Upper lobe of left lung (tissue), 6 donors: ENCODE measurements at regions not wholly inside any gene's neighbourhood (a gene's known extent, or its start where the extent isn't known, plus 50 kb on each side); places are given as distances from the start of the nearest gene placed in this dataset.

Source experiments
- ATAC-seq, 2 donors: fragments of 200-7000 bp; cut with Tn5 transposase; one replicate each; pipeline ENCODE4 v1.9.1; 2022; ENCODE audit warnings: mild to moderate bottlenecking in 2 of 2, moderate library complexity in 2 of 2; ENCODE audit not compliant: low FRiP score in 2 of 2
- DNase-seq, 2 donors: peaks; one replicate each; pipeline ENCODE4 v3.0.0-alpha.2; 2019 to 2020
- H3K27ac ChIP-seq, 4 donors: fragments of 200-600 bp; sonication (generic); one replicate each; pipeline ENCODE4 v1.5.1; 2016 to 2019
- H3K27me3 ChIP-seq, 4 donors: fragments of 200-600 bp; sonication (generic); one replicate each; pipeline ENCODE4 v1.5.1; 2017 to 2019
- H3K36me3 ChIP-seq, 4 donors: fragments of 200-600 bp; sonication (generic); one replicate each; pipeline ENCODE4 v1.5.1; 2016 to 2019
- H3K4me1 ChIP-seq, 4 donors: fragments of 200-600 bp; sonication (generic); one replicate each; pipeline ENCODE4 v1.5.1; 2018 to 2019
- H3K4me3 ChIP-seq, 4 donors: fragments of 200-600 bp; sonication (generic); one replicate each; pipeline ENCODE4 v1.5.1; 2017 to 2019; ENCODE audit warnings: mild to moderate bottlenecking in 2 of 4, moderate library complexity in 1 of 4
- H3K9me3 ChIP-seq, 4 donors: fragments of 200-600 bp; sonication (generic); one replicate each; pipeline ENCODE4 v1.5.1; 2018 to 2019
- CTCF ChIP-seq, 6 experiments: fragments of 450-650 bp in 4 of 6; fragments of 200-600 bp in 2 of 6; sonication (generic) in 2 of 6; IDR thresholded peaks; one replicate each; pipeline ENCODE4 v1.5.1; 2016 to 2019; ENCODE audit warnings: antibody characterized with exemption in 6 of 6
- EP300 ChIP-seq, 4 donors: sonication (generic); formaldehyde crosslinking; IDR thresholded peaks; one replicate each; pipeline ENCODE4 v1.5.1; 2017; ENCODE audit warnings: antibody characterized with exemption in 4 of 4, control low read depth in 2 of 4
- POLR2A ChIP-seq, 4 donors: fragments of 450-650 bp; IDR thresholded peaks; one replicate each; pipeline ENCODE4 v1.5.1; 2016 to 2017; ENCODE audit warnings: antibody characterized with exemption in 4 of 4, mild to moderate bottlenecking in 2 of 4
- POLR2AphosphoS5 ChIP-seq, 2 donors: sonication (generic); formaldehyde crosslinking; IDR thresholded peaks; one replicate each; pipeline ENCODE4 v1.5.1; 2017; ENCODE audit warnings: antibody characterized with exemption in 2 of 2
- WGBS, 2 donors: methylation state at CpG; one replicate each; pipeline ENCODE4 v1.1.5; 2017 to 2018; 5-methylcytosine and 5-hydroxymethylcytosine counted together
- donor health status: DM: no; HTN: no; CAD: no; lungs with moderate emphysema.
- donor health status: DM: no; HTN: yes; CAD: no; lungs with severe emphysema.

DNA sequence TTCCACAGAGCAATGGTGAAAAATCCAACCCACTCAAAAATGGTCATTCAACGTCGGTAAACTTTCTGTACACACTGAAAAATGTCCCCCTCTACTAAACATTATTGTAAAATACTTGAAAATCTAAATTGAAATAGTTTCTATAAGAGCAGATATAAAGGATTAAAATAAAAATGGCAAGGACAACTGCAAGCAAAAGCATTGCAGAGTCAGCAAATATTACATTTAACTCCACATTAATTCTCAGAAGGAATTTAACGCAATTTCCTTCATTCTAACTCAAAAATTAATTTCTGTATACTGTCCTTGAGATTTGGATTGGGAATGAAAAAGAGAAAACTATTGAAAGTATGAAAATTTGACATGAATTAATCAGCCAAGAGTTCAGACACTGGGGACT lies 64.4 kb upstream of the SSBP2 start:
- no peak overlapping the region for H3K4me3 ChIP-seq
- ATAC-seq = no peak
- H3K27me3 ChIP-seq = no peaks in the 10 kb centered on the region
- no peak overlapping the region for H3K27ac ChIP-seq
- 84 to 93% methylated on average over 3 of the region's 3 CpGs for WGBS, 2 donors
- H3K36me3 ChIP-seq = no peaks in the 10 kb centered on the region
- no peak for DNase-seq
- H3K9me3 ChIP-seq = no peaks in the 10 kb centered on the region
- peaks cover 0 to 3% (median 0%) of the 10 kb centered on the region in 4 donors for H3K4me1 ChIP-seq
- TF ChIP-seq CTCF (IDR thresholded peaks at IDR 0.05) = no peak
- TF ChIP-seq POLR2AphosphoS5 (IDR thresholded peaks at IDR 0.05) = no peak
- no peak for TF ChIP-seq POLR2A (IDR thresholded peaks at IDR 0.05)
- no peak for TF ChIP-seq EP300 (IDR thresholded peaks at IDR 0.05)

DNA sequence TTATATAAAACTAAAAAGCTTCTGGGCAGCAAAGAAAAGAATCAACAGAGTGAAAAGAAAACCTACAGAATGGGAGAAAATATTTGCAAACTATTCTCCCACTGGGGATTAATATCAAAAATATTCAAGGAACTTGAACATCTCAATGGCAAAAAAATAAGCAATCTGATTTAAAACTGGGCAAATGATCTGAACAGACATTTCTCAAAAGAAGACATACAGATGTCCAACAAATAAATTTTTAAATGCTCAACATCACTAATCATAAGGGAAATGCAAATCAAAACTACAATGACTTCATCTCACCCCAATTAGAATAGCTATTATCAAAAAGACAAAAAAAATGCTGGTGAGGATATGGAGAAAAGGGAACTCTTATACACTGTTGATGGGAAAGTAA lies 57.2 kb upstream of the SSBP2 start:
- Histone ChIP-seq H3K27ac (no peak overlapping the region), H3K36me3 (no peaks in the 10 kb centered on the region), H3K4me3 (no peak overlapping the region), H3K27me3 (no peaks in the 10 kb centered on the region), H3K9me3 (no peaks in the 10 kb centered on the region), H3K4me1 (no peaks in the 10 kb centered on the region)
- TF ChIP-seq POLR2A (IDR thresholded peaks at IDR 0.05) (no peak), POLR2AphosphoS5 (IDR thresholded peaks at IDR 0.05) (no peak), EP300 (IDR thresholded peaks at IDR 0.05) (no peak), CTCF (IDR thresholded peaks at IDR 0.05) (no peak)
- ATAC-seq (no peak), DNase-seq (no peak)

DNA sequence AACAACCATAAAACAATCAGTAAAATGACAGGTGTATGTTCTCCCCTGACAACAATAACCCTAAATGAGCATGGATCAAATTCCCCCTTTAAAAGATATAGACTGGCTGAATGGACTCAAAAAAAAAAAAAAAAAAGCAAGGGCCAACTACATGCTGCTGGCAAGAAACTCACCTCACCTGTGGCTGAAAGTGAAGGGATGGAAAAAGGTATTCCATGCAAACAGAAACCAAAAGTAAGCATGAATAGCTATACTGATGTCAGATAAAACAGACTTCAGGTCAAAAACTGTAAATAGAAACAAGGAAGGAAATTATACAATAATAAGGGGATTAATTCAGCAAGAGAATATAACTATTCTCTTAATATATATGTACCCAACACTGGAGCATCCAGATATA lies 54.2 kb upstream of the SSBP2 start:
- H3K9me3 ChIP-seq = no peaks in the 10 kb centered on the region
- no peaks in the 10 kb centered on the region for H3K27me3 ChIP-seq
- no peaks in the 10 kb centered on the region for H3K36me3 ChIP-seq
- no peaks in the 10 kb centered on the region for H3K4me1 ChIP-seq
- TF ChIP-seq POLR2A (IDR thresholded peaks at IDR 0.05) (no peak), EP300 (IDR thresholded peaks at IDR 0.05) (no peak), POLR2AphosphoS5 (IDR thresholded peaks at IDR 0.05) (no peak), CTCF (IDR thresholded peaks at IDR 0.05) (no peak)
- DNase-seq (no peak), ATAC-seq (no peak)
- H3K4me3 ChIP-seq = no peak overlapping the region
- no peak overlapping the region for H3K27ac ChIP-seq

DNA sequence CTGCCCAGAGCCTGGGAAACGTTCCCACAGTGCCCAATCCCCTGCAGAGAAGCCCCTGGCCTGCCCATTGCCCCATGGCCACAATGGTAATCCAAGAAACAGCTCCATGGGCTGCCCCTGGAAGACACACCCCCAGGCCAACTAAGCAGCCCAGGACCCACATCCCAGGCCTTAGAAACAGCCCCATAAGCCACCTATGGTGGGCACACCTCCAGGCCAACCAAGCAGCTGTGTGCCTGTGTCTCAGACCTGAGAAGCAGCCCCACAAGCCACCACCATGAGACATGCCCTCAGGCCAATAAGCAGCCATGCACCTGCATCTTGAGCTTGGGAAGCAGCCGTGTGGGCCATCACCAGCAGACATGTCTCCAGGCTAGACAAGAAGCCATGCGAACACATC lies 52.9 kb upstream of the SSBP2 start:
- H3K9me3 ChIP-seq = no peaks in the 10 kb centered on the region
- no peaks in the 10 kb centered on the region for H3K36me3 ChIP-seq
- TF ChIP-seq POLR2AphosphoS5 (IDR thresholded peaks at IDR 0.05) (no peak), EP300 (IDR thresholded peaks at IDR 0.05) (no peak), CTCF (IDR thresholded peaks at IDR 0.05) (no peak), POLR2A (IDR thresholded peaks at IDR 0.05) (no peak)
- no peak overlapping the region for H3K27ac ChIP-seq
- H3K4me3 ChIP-seq = no peak overlapping the region
- WGBS, 2 donors = 90 to 100% methylated on average over 1 to 2 of the region's 3 CpGs
- ATAC-seq = no peak
- DNase-seq = no peak
- no peaks in the 10 kb centered on the region for H3K4me1 ChIP-seq
- no peaks in the 10 kb centered on the region for H3K27me3 ChIP-seq

- ATAC-seq = no peak
- 92 to 96% methylated on average over 2 of the region's 2 CpGs for whole genome bisulfite sequencing, 2 donors
- no peak for DNase-seq
- no peak overlapping the region for H3K27ac ChIP-seq
- no peaks in the 10 kb centered on the region for H3K27me3 ChIP-seq
- TF ChIP-seq POLR2AphosphoS5 (IDR thresholded peaks at IDR 0.05) (no peak), POLR2A (IDR thresholded peaks at IDR 0.05) (no peak), EP300 (IDR thresholded peaks at IDR 0.05) (no peak), CTCF (IDR thresholded peaks at IDR 0.05) (no peak)
- no peaks in the 10 kb centered on the region for H3K9me3 ChIP-seq
- no peaks in the 10 kb centered on the region for H3K4me1 ChIP-seq
- no peaks in the 10 kb centered on the region for H3K36me3 ChIP-seq
- H3K4me3 ChIP-seq = no peak overlapping the region
Observed at GRCh38 chr5:81802625-81803024, 51.7 kb upstream of the SSBP2 start.
